ENCODE measurements at regions not wholly inside any gene's neighbourhood (a gene's known extent, or its start where the extent isn't known, plus 50 kb on each side); places are given as distances from the start of the nearest gene placed in this dataset.

DNA sequence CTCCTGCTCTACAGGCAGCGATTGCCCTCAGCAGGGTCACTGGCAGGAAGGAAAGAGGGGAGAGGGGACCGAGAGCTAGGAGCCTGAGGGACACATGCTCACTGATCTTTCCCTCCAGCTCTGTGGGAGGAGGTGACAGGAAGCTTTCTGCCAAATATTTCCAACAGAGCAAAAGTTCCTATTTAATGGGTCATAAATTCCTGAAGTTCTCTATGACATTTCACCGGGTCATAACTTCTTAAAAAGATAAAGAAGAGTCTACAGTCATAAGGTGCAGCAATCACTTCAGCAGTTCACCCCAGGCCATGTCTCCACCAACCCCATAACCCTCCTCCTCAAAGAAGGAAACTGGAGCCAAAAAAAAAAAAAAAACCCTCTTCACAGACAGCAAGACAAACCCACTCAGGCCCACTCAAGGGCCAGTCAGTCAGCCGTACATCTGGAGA lies 481.1 kb downstream of the NR2F1-AS1 start:
- no peaks in the 10 kb centered on the region for H3K4me1 ChIP-seq (ENCODE audit: control insufficient read depth, low read length)
- H3K36me3 ChIP-seq (ENCODE audit: control insufficient read depth, low read length), result no peaks in the 10 kb centered on the region
- H3K27ac ChIP-seq (ENCODE audit: low read depth, low read length), result no peak overlapping the region
- TF ChIP-seq EZH2phosphoT487 (IDR thresholded peaks at IDR 0.05; ENCODE audit: borderline replicate concordance, low read length), result no peak
- TF ChIP-seq, protein P1, sequence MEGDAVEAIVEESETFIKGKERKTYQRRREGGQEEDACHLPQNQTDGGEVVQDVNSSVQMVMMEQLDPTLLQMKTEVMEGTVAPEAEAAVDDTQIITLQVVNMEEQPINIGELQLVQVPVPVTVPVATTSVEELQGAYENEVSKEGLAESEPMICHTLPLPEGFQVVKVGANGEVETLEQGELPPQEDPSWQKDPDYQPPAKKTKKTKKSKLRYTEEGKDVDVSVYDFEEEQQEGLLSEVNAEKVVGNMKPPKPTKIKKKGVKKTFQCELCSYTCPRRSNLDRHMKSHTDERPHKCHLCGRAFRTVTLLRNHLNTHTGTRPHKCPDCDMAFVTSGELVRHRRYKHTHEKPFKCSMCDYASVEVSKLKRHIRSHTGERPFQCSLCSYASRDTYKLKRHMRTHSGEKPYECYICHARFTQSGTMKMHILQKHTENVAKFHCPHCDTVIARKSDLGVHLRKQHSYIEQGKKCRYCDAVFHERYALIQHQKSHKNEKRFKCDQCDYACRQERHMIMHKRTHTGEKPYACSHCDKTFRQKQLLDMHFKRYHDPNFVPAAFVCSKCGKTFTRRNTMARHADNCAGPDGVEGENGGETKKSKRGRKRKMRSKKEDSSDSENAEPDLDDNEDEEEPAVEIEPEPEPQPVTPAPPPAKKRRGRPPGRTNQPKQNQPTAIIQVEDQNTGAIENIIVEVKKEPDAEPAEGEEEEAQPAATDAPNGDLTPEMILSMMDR (IDR thresholded peaks at IDR 0.05; ENCODE audit: low read depth, low read length, poor library complexity, severe bottlenecking), result no peak
- H3F3A ChIP-seq (ENCODE audit: control insufficient read depth, insufficient read depth), result no peaks in the 10 kb centered on the region
- no peaks in the 10 kb centered on the region for H3K9me3 ChIP-seq (ENCODE audit: control insufficient read depth, insufficient read depth, low read length)
- no peaks in the 10 kb centered on the region for H3K9me2 ChIP-seq (replicated peaks; ENCODE audit: control insufficient read depth, low read length)
- no peaks in the 10 kb centered on the region for H4K20me1 ChIP-seq (ENCODE audit: control insufficient read depth, insufficient read depth, low read depth, low read length)
- no peaks in the 10 kb centered on the region for H3K27me3 ChIP-seq (ENCODE audit: control insufficient read depth, low read length)
- H3K79me2 ChIP-seq (ENCODE audit: control insufficient read depth, low read length), result no peaks in the 10 kb centered on the region
- no peak overlapping the region for H3K4me2 ChIP-seq (ENCODE audit: low read length)
- H3K4me3 ChIP-seq (ENCODE audit: low read length), result no peak overlapping the region

- Histone ChIP-seq H3K9me2 (replicated peaks; ENCODE audit: control insufficient read depth, low read length) (no peaks in the 10 kb centered on the region), H3K4me1 (ENCODE audit: control insufficient read depth, low read length) (no peaks in the 10 kb centered on the region), H3K27me3 (ENCODE audit: control insufficient read depth, low read length) (no peaks in the 10 kb centered on the region), H4K20me1 (ENCODE audit: control insufficient read depth, insufficient read depth, low read depth, low read length) (no peaks in the 10 kb centered on the region), H3K79me2 (ENCODE audit: control insufficient read depth, low read length) (no peaks in the 10 kb centered on the region), H3K27ac (ENCODE audit: low read depth, low read length) (no peak overlapping the region), H3K36me3 (ENCODE audit: control insufficient read depth, low read length) (no peaks in the 10 kb centered on the region), H3F3A (ENCODE audit: control insufficient read depth, insufficient read depth) (no peaks in the 10 kb centered on the region), H3K4me3 (ENCODE audit: low read length) (no peak overlapping the region), H3K9me3 (ENCODE audit: control insufficient read depth, insufficient read depth, low read length) (no peaks in the 10 kb centered on the region), H3K4me2 (ENCODE audit: low read length) (no peak overlapping the region)
- TF ChIP-seq, protein P1 (IDR thresholded peaks at IDR 0.05; ENCODE audit: low read depth, low read length, poor library complexity, severe bottlenecking), result no peak
- no peak for TF ChIP-seq EZH2phosphoT487 (IDR thresholded peaks at IDR 0.05; ENCODE audit: borderline replicate concordance, low read length)
These were observed 484.5 kb downstream of the NR2F1-AS1 start for GRCh38 chr5:93096561-93096960.

DNA sequence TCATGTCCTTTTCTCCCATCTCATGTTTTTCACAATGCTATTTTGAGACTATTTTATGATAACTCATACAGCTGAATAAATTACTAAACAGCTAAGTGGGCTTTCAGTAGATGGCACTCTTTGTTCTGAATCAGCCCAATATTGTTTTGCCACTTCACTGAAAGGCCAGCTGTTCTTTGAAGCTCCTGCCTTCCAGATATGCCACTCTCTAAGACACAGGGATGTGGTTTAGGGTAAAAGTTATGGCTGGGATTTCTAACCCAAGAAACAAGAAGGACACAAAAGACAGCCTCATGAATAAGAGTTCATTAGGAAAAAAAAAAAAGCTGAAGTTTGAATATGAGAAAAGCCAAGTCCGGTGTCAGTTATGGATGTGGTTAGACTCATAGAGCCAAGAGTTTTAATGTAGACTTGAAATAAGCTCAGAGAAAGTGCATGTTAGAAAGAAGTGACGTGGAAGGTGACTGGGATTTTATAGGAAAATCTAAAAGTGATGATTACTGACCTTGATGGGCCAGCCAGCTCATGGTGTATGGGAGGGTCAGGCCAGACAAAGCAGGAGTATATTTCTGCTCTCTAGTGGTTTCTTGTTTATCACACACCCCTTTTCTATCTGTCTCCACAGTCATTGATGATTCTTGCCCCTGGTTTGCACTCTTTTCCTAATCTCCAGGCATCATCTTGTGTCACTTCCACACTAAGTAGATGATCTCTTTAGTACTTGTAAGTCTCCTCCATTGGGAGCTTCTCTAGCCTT lies 488.5 kb downstream of the NR2F1-AS1 start:
- Histone ChIP-seq H3K27me3 (ENCODE audit: control insufficient read depth, low read length) (no peaks in the 10 kb centered on the region), H3F3A (ENCODE audit: control insufficient read depth, insufficient read depth) (no peaks in the 10 kb centered on the region), H3K9me3 (ENCODE audit: control insufficient read depth, insufficient read depth, low read length) (no peaks in the 10 kb centered on the region), H3K4me3 (ENCODE audit: low read length) (no peak overlapping the region), H4K20me1 (ENCODE audit: control insufficient read depth, insufficient read depth, low read depth, low read length) (no peaks in the 10 kb centered on the region), H3K27ac (ENCODE audit: low read depth, low read length) (no peak overlapping the region), H3K4me1 (ENCODE audit: control insufficient read depth, low read length) (no peaks in the 10 kb centered on the region), H3K4me2 (ENCODE audit: low read length) (no peak overlapping the region), H3K9me2 (replicated peaks; ENCODE audit: control insufficient read depth, low read length) (no peaks in the 10 kb centered on the region), H3K36me3 (ENCODE audit: control insufficient read depth, low read length) (no peaks in the 10 kb centered on the region), H3K79me2 (ENCODE audit: control insufficient read depth, low read length) (no peaks in the 10 kb centered on the region)
- no peak for TF ChIP-seq EZH2phosphoT487 (IDR thresholded peaks at IDR 0.05; ENCODE audit: borderline replicate concordance, low read length)
- TF ChIP-seq, protein P1 (IDR thresholded peaks at IDR 0.05; ENCODE audit: low read depth, low read length, poor library complexity, severe bottlenecking), result no peak

Measured in DOHH2 (cell line).